Thyroid gland (tissue), 4 donors: ENCODE measurements at regions not wholly inside any gene's neighbourhood (a gene's known extent, or its start where the extent isn't known, plus 50 kb on each side); places are given as distances from the start of the nearest gene placed in this dataset.
"Not testable (repeated sequence)": the region's sequence is repeated elsewhere in the genome, so short reads cannot be mapped to it uniquely, and the experiment has no call there.

Experiments
- POLR2A ChIP-seq, 2 donors: fragments of 450-650 bp; IDR thresholded peaks; one replicate each; pipeline ENCODE4 v1.6.1; 2017; ENCODE audit warnings: antibody characterized with exemption in 2 of 2, mild to moderate bottlenecking in 2 of 2, moderate library complexity in 1 of 2
- TF ChIP-seq, protein P1 (sequence below), 6 experiments: fragments of 200-600 bp in 3 of 6; fragments of 450-650 bp in 3 of 6; sonication (generic) in 3 of 6; IDR thresholded peaks; one replicate each; pipeline ENCODE4 v1.5.1; 2016 to 2019; ENCODE audit warnings: antibody characterized with exemption in 6 of 6, mild to moderate bottlenecking in 2 of 6, inconsistent platforms in 1 of 6, moderate library complexity in 1 of 6

DNA sequence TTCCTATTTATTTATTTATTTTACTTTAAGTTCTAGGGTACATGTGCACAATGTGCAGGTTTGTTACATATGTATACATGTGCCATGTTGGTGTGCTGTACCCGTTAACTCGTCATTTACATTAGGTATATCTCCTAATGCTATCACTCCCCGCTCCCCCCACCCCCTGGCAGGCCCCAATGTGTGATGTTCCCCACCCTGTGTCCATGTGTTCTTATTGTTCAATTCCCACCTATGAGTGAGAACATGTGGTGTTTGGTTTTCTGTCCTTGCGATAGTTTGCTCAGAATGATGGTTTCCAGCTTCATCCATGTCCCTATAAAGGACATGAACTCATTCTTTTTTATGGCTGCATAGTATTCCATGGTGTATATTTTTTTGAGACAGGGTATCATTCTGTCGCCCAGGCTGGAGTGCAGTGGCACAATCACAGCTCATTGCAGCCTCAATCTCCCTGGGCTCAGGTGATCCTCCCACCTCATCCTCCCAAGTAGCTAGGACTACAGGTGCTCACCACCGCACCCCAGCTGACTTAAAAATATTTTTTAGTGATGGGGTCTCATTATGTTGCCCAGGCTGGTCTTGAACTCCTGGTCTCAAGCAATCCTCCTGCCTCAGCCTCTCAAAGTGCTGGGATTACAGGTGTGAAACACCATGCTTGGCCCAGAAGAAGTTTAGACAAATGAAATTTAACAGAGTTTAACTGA lies 140.6 kb downstream of the NPIPB5 start:
- not testable (repeated sequence) for TF ChIP-seq POLR2A (IDR thresholded peaks at IDR 0.05)
- TF ChIP-seq, protein P1, sequence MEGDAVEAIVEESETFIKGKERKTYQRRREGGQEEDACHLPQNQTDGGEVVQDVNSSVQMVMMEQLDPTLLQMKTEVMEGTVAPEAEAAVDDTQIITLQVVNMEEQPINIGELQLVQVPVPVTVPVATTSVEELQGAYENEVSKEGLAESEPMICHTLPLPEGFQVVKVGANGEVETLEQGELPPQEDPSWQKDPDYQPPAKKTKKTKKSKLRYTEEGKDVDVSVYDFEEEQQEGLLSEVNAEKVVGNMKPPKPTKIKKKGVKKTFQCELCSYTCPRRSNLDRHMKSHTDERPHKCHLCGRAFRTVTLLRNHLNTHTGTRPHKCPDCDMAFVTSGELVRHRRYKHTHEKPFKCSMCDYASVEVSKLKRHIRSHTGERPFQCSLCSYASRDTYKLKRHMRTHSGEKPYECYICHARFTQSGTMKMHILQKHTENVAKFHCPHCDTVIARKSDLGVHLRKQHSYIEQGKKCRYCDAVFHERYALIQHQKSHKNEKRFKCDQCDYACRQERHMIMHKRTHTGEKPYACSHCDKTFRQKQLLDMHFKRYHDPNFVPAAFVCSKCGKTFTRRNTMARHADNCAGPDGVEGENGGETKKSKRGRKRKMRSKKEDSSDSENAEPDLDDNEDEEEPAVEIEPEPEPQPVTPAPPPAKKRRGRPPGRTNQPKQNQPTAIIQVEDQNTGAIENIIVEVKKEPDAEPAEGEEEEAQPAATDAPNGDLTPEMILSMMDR (IDR thresholded peaks at IDR 0.05) = not testable (repeated sequence)
